Thyroid gland (tissue), 4 donors: ENCODE measurements at regions not wholly inside any gene's neighbourhood (a gene's known extent, or its start where the extent isn't known, plus 50 kb on each side); places are given as distances from the start of the nearest gene placed in this dataset.

Experiments used
- POLR2A ChIP-seq, 2 donors: fragments of 450-650 bp; IDR thresholded peaks; one replicate each; pipeline ENCODE4 v1.6.1; 2017; ENCODE audit warnings: antibody characterized with exemption in 2 of 2, mild to moderate bottlenecking in 2 of 2, moderate library complexity in 1 of 2
- TF ChIP-seq, protein P1 (sequence below), 6 experiments: fragments of 200-600 bp in 3 of 6; fragments of 450-650 bp in 3 of 6; sonication (generic) in 3 of 6; IDR thresholded peaks; one replicate each; pipeline ENCODE4 v1.5.1; 2016 to 2019; ENCODE audit warnings: antibody characterized with exemption in 6 of 6, mild to moderate bottlenecking in 2 of 6, inconsistent platforms in 1 of 6, moderate library complexity in 1 of 6

GRCh38 chr13:42485272-42485671 is 88.7 kb upstream of the TNFSF11 start:
- TF ChIP-seq POLR2A (IDR thresholded peaks at IDR 0.05): no peak
- TF ChIP-seq, protein P1, sequence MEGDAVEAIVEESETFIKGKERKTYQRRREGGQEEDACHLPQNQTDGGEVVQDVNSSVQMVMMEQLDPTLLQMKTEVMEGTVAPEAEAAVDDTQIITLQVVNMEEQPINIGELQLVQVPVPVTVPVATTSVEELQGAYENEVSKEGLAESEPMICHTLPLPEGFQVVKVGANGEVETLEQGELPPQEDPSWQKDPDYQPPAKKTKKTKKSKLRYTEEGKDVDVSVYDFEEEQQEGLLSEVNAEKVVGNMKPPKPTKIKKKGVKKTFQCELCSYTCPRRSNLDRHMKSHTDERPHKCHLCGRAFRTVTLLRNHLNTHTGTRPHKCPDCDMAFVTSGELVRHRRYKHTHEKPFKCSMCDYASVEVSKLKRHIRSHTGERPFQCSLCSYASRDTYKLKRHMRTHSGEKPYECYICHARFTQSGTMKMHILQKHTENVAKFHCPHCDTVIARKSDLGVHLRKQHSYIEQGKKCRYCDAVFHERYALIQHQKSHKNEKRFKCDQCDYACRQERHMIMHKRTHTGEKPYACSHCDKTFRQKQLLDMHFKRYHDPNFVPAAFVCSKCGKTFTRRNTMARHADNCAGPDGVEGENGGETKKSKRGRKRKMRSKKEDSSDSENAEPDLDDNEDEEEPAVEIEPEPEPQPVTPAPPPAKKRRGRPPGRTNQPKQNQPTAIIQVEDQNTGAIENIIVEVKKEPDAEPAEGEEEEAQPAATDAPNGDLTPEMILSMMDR (IDR thresholded peaks at IDR 0.05): no peak
